Tibial nerve (tissue), 4 donors: ENCODE measurements at regions not wholly inside any gene's neighbourhood (a gene's known extent, or its start where the extent isn't known, plus 50 kb on each side); places are given as distances from the start of the nearest gene placed in this dataset.

Experiments used
- DNase-seq, 2 donors: peaks; one replicate each; pipeline ENCODE4 v3.0.0-alpha.2; 2019; ENCODE audit warnings: low spot score in 2 of 2
- H3K27ac ChIP-seq, 4 donors: fragments of 200-600 bp; sonication (generic) in 3 of 4; one replicate each; pipeline ENCODE4 v1.5.1; 2017 to 2019; ENCODE audit warnings: mild to moderate bottlenecking in 1 of 4
- H3K27me3 ChIP-seq, 2 donors: fragments of 200-600 bp; sonication (generic) in 1 of 2; one replicate each; pipeline versions ENCODE4 v1.5.1 to v1.6.0; 2017 to 2019
- H3K36me3 ChIP-seq, 3 donors: fragments of 200-600 bp; sonication (generic); one replicate each; pipeline ENCODE4 v1.5.1; 2018 to 2019
- H3K4me1 ChIP-seq, 4 donors: fragments of 200-600 bp; sonication (generic) in 3 of 4; one replicate each; pipeline ENCODE4 v1.5.1; 2017 to 2019
- H3K4me3 ChIP-seq, 4 donors: fragments of 200-600 bp; sonication (generic) in 3 of 4; one replicate each; pipeline ENCODE4 v1.5.1; 2017 to 2019; ENCODE audit warnings: mild to moderate bottlenecking in 1 of 4, moderate library complexity in 1 of 4
- H3K9me3 ChIP-seq, 4 donors: fragments of 200-600 bp; sonication (generic) in 3 of 4; one replicate each; pipeline ENCODE4 v1.5.1; 2017 to 2019
- CTCF ChIP-seq, 5 experiments: fragments of 200-600 bp in 3 of 5; fragments of 450-650 bp in 2 of 5; sonication (generic) in 3 of 5; IDR thresholded peaks; one replicate each; pipeline ENCODE4 v1.5.1; 2016 to 2019; ENCODE audit warnings: antibody characterized with exemption in 5 of 5, mild to moderate bottlenecking in 3 of 5, moderate library complexity in 2 of 5
- EP300 ChIP-seq, 2 donors: sonication (generic); formaldehyde crosslinking; IDR thresholded peaks; one replicate each; pipeline ENCODE4 v1.6.1; 2017; ENCODE audit warnings: antibody characterized with exemption in 2 of 2, mild to moderate bottlenecking in 1 of 2
- POLR2A ChIP-seq, 2 donors: fragments of 450-650 bp; IDR thresholded peaks; one replicate each; pipeline ENCODE4 v1.6.1; 2017; ENCODE audit warnings: antibody characterized with exemption in 2 of 2, mild to moderate bottlenecking in 2 of 2, moderate library complexity in 2 of 2
- WGBS, 2 donors: methylation state at CpG; one replicate each; pipeline ENCODE4 v1.1.5; 2018; 5-methylcytosine and 5-hydroxymethylcytosine counted together

GRCh38 chr2:164052006-164052405 lies 316.2 kb upstream of the FIGN start:
- no peaks in the 10 kb centered on the region for H3K27me3 ChIP-seq
- no peak overlapping the region for H3K4me3 ChIP-seq
- no peaks in the 10 kb centered on the region for H3K36me3 ChIP-seq
- H3K27ac ChIP-seq: no peak overlapping the region
- 68% methylated on average over 6 of the region's 6 CpGs for WGBS, 2 donors
- H3K9me3 ChIP-seq: no peaks in the 10 kb centered on the region
- H3K4me1 ChIP-seq: peaks cover 0 to 11% (median 0%) of the 10 kb centered on the region in 4 donors
- DNase-seq: no peak
- TF ChIP-seq EP300 (IDR thresholded peaks at IDR 0.05) (no peak), CTCF (IDR thresholded peaks at IDR 0.05) (no peak), POLR2A (IDR thresholded peaks at IDR 0.05) (no peak)

- Histone ChIP-seq H3K27ac (no peak overlapping the region), H3K4me1 (peaks cover 0 to 7% (median 0%) of the 10 kb centered on the region in 4 donors), H3K27me3 (no peaks in the 10 kb centered on the region), H3K9me3 (no peaks in the 10 kb centered on the region), H3K36me3 (no peaks in the 10 kb centered on the region), H3K4me3 (no peak overlapping the region)
- TF ChIP-seq EP300 (IDR thresholded peaks at IDR 0.05): no peak
- TF ChIP-seq CTCF (IDR thresholded peaks at IDR 0.05): no peak
- no peak for TF ChIP-seq POLR2A (IDR thresholded peaks at IDR 0.05)
- no peak for DNase-seq
These were observed 312.9 kb upstream of the FIGN start for GRCh38 chr2:164048729-164049128.

- no peak for DNase-seq
- 68 to 73% methylated on average over 2 of the region's 2 CpGs for WGBS, 2 donors
- no peaks in the 10 kb centered on the region for H3K36me3 ChIP-seq
- H3K27ac ChIP-seq: no peak overlapping the region
- H3K4me1 ChIP-seq: no peaks in the 10 kb centered on the region
- TF ChIP-seq CTCF (IDR thresholded peaks at IDR 0.05) (no peak), EP300 (IDR thresholded peaks at IDR 0.05) (no peak), POLR2A (IDR thresholded peaks at IDR 0.05) (no peak)
- peaks cover 0 to 11% (median 0%) of the 10 kb centered on the region in 4 donors for H3K9me3 ChIP-seq
- H3K27me3 ChIP-seq: no peaks in the 10 kb centered on the region
- H3K4me3 ChIP-seq: no peak overlapping the region
These were observed 310.2 kb upstream of the FIGN start for GRCh38 chr2:164046040-164046439.

GRCh38 chr2:164044622-164045021 lies 308.8 kb upstream of the FIGN start:
- H3K9me3 ChIP-seq: peaks cover 0 to 15% (median 0%) of the 10 kb centered on the region in 4 donors
- no peaks in the 10 kb centered on the region for H3K36me3 ChIP-seq
- TF ChIP-seq POLR2A (IDR thresholded peaks at IDR 0.05) (no peak), CTCF (IDR thresholded peaks at IDR 0.05) (no peak), EP300 (IDR thresholded peaks at IDR 0.05) (no peak)
- H3K27ac ChIP-seq: no peak overlapping the region
- no peaks in the 10 kb centered on the region for H3K4me1 ChIP-seq
- H3K4me3 ChIP-seq: no peak overlapping the region
- 65 to 77% methylated on average over 2 of the region's 2 CpGs for WGBS, 2 donors
- no peaks in the 10 kb centered on the region for H3K27me3 ChIP-seq
- no peak for DNase-seq

- no peak for DNase-seq
- no peaks in the 10 kb centered on the region for H3K4me1 ChIP-seq
These were observed 303.5 kb upstream of the FIGN start for GRCh38 chr2:164039270-164039669.

More at GRCh38 chr2:164039270-164039669, 303.5 kb upstream of the FIGN start:
- H3K4me3 ChIP-seq: no peak overlapping the region
- TF ChIP-seq POLR2A (IDR thresholded peaks at IDR 0.05): no peak
- no peak for TF ChIP-seq CTCF (IDR thresholded peaks at IDR 0.05)
- no peak for TF ChIP-seq EP300 (IDR thresholded peaks at IDR 0.05)
- no peaks in the 10 kb centered on the region for H3K27me3 ChIP-seq
- no peak overlapping the region for H3K27ac ChIP-seq
- no peaks in the 10 kb centered on the region for H3K36me3 ChIP-seq
- peaks cover 0 to 15% (median 0%) of the 10 kb centered on the region in 4 donors for H3K9me3 ChIP-seq
